ENCODE measurements at regions not wholly inside any gene's neighbourhood (a gene's known extent, or its start where the extent isn't known, plus 50 kb on each side); places are given as distances from the start of the nearest gene placed in this dataset.

- no peak for TF ChIP-seq CTCF (conservative IDR thresholded peaks at IDR 0.05 in 1 of 2, IDR thresholded peaks at IDR 0.05 in 1 of 2; ENCODE audit: low read depth in 1 of 2, low read length in 2 of 2)
- no peaks in the 10 kb centered on the region for H3K4me1 ChIP-seq (ENCODE audit: control insufficient read depth, extremely low read depth, insufficient read depth, low read length)
- no peaks in the 10 kb centered on the region for H3K36me3 ChIP-seq (ENCODE audit: control insufficient read depth, insufficient read depth, low read length)
- no peak overlapping the region for H3K9ac ChIP-seq (ENCODE audit: insufficient read depth, low read length)
- no peaks in the 10 kb centered on the region for H4K20me1 ChIP-seq (ENCODE audit: control insufficient read depth, extremely low read depth, insufficient read depth, low read length)
- no peak overlapping the region for H3K4me3 ChIP-seq (replicated peaks in 1 of 4; ENCODE audit: control extremely low read depth in 1 of 4, insufficient read depth in 1 of 4, low read depth in 3 of 4, low read length in 4 of 4)
- no peaks in the 10 kb centered on the region for H3K27me3 ChIP-seq (ENCODE audit: control insufficient read depth, insufficient read depth, low read length)
- H3K9me3 ChIP-seq (ENCODE audit: control insufficient read depth, insufficient read depth, low read depth, low read length) = no peaks in the 10 kb centered on the region
- H2AFZ ChIP-seq (ENCODE audit: low read length) = no peak overlapping the region
- H3K4me2 ChIP-seq (ENCODE audit: extremely low read depth, insufficient read depth, low read length) = no peak overlapping the region
- no peak overlapping the region for H3K27ac ChIP-seq (ENCODE audit: insufficient read depth, low read length)
- no peak for DNase-seq (ENCODE audit: low read depth in 2 of 2)
- H3K79me2 ChIP-seq (ENCODE audit: control insufficient read depth, insufficient read depth, low read length) = no peaks in the 10 kb centered on the region
Measured at GRCh38 chr2:185428000-185428399, 310.6 kb upstream of the FSIP2 start.

- DNase-seq (ENCODE audit: low read depth in 2 of 2) = peak in 1 of 2 donors; percentile 94
- no peaks in the 10 kb centered on the region for H3K9me3 ChIP-seq (ENCODE audit: control insufficient read depth, insufficient read depth, low read depth, low read length)
- H3K4me3 ChIP-seq (replicated peaks in 1 of 4; ENCODE audit: control extremely low read depth in 1 of 4, insufficient read depth in 1 of 4, low read depth in 3 of 4, low read length in 4 of 4) = no peak overlapping the region
- H3K27me3 ChIP-seq (ENCODE audit: control insufficient read depth, insufficient read depth, low read length) = no peaks in the 10 kb centered on the region
- H3K36me3 ChIP-seq (ENCODE audit: control insufficient read depth, insufficient read depth, low read length) = no peaks in the 10 kb centered on the region
- no peaks in the 10 kb centered on the region for H3K79me2 ChIP-seq (ENCODE audit: control insufficient read depth, insufficient read depth, low read length)
- H3K4me1 ChIP-seq (ENCODE audit: control insufficient read depth, extremely low read depth, insufficient read depth, low read length) = no peaks in the 10 kb centered on the region
- TF ChIP-seq CTCF (conservative IDR thresholded peaks at IDR 0.05 in 1 of 2, IDR thresholded peaks at IDR 0.05 in 1 of 2; ENCODE audit: low read depth in 1 of 2, low read length in 2 of 2) (no peak), EZH2 (IDR thresholded peaks at IDR 0.05; ENCODE audit: low read length, missing control alignments) (no peak)
- no peak overlapping the region for H3K9ac ChIP-seq (ENCODE audit: insufficient read depth, low read length)
- H2AFZ ChIP-seq (ENCODE audit: low read length) = no peak overlapping the region
- no peak overlapping the region for H3K4me2 ChIP-seq (ENCODE audit: extremely low read depth, insufficient read depth, low read length)
- H4K20me1 ChIP-seq (ENCODE audit: control insufficient read depth, extremely low read depth, insufficient read depth, low read length) = no peaks in the 10 kb centered on the region
- no peak overlapping the region for H3K27ac ChIP-seq (ENCODE audit: insufficient read depth, low read length)
Measured at GRCh38 chr2:185433824-185434223, 304.8 kb upstream of the FSIP2 start.

- H3K9me3 ChIP-seq (ENCODE audit: control insufficient read depth, insufficient read depth, low read depth, low read length) = no peaks in the 10 kb centered on the region
- no peak overlapping the region for H3K27ac ChIP-seq (ENCODE audit: insufficient read depth, low read length)
- no peaks in the 10 kb centered on the region for H3K27me3 ChIP-seq (ENCODE audit: control insufficient read depth, insufficient read depth, low read length)
- H3K4me1 ChIP-seq (ENCODE audit: control insufficient read depth, extremely low read depth, insufficient read depth, low read length) = no peaks in the 10 kb centered on the region
- H3K4me3 ChIP-seq (replicated peaks in 1 of 4; ENCODE audit: control extremely low read depth in 1 of 4, insufficient read depth in 1 of 4, low read depth in 3 of 4, low read length in 4 of 4) = no peak overlapping the region
- peak in 1 of 2 donors; percentile 11 for DNase-seq (ENCODE audit: low read depth in 2 of 2)
- no peak overlapping the region for H3K9ac ChIP-seq (ENCODE audit: insufficient read depth, low read length)
- H3K79me2 ChIP-seq (ENCODE audit: control insufficient read depth, insufficient read depth, low read length) = no peaks in the 10 kb centered on the region
- no peaks in the 10 kb centered on the region for H3K36me3 ChIP-seq (ENCODE audit: control insufficient read depth, insufficient read depth, low read length)
- no peak for TF ChIP-seq EZH2 (IDR thresholded peaks at IDR 0.05; ENCODE audit: low read length, missing control alignments)
- no peak for TF ChIP-seq CTCF (conservative IDR thresholded peaks at IDR 0.05 in 1 of 2, IDR thresholded peaks at IDR 0.05 in 1 of 2; ENCODE audit: low read depth in 1 of 2, low read length in 2 of 2)
- no peak overlapping the region for H3K4me2 ChIP-seq (ENCODE audit: extremely low read depth, insufficient read depth, low read length)
- no peak overlapping the region for H2AFZ ChIP-seq (ENCODE audit: low read length)
- no peaks in the 10 kb centered on the region for H4K20me1 ChIP-seq (ENCODE audit: control insufficient read depth, extremely low read depth, insufficient read depth, low read length)
Measured at GRCh38 chr2:185436787-185437372, 301.7 kb upstream of the FSIP2 start.
